ENCODE measurements at regions not wholly inside any gene's neighbourhood (a gene's known extent, or its start where the extent isn't known, plus 50 kb on each side); places are given as distances from the start of the nearest gene placed in this dataset.
"Not testable (repeated sequence)": the region's sequence is repeated elsewhere in the genome, so short reads cannot be mapped to it uniquely, and the experiment has no call there.

DNA sequence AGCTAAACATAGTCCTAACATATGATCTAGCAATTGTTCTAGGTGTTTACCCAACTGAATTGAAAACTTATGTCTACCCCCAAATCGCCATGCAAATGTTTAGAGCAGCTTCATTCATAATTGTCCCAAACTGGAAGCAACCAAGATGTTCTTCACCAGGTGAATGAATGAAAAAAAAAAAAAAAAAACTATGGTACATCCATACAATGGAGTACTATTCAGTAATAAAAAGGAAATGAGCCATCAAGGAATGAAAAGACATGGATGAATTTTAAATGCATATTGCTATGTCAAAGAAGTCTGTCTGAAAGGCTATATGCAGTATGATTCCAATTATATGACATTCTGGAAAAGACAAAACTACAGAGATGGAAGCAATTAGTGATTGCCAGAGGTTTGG, 98.6 kb upstream of the ITPRID2 start:
- DNase-seq: no peak

DNA sequence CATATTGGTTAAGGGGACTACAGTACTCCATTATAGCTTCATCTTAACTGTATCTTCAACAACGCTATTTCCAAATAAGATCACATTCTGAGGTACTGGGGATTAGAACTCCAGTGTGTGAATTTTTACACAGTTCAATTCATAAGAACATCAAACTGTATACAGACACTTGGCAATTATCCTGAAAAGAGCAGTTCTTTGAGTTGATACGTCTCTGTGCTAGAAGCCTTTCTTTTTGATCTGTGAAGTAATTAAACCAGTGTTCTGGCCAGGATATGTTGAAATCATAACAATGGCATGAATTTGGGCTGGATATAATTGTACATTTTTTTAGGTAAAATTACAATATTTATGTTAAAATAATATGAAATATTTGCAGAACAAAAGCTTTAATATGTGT, 93.5 kb upstream of the ITPRID2 start:
- no peak for DNase-seq

DNA sequence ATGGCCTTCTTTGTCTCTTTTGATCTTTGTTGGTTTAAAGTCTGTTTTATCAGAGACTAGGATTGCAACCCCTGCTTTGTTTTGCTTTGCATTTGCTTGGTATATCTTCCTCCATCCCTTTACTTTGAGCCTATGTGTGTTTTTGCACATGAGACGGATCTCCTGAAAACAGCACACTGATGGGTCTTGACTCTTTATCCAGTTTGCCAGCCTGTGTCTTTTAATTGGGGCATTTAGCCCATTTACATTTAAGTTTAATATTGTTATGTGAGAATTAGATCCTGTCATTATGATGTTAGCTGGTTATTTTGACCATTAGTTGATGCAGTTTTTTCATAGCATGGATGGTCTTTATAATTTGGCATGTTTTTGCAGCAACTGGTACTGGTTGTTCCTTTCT, 89.2 kb upstream of the ITPRID2 start:
- not testable (repeated sequence) for DNase-seq

DNA sequence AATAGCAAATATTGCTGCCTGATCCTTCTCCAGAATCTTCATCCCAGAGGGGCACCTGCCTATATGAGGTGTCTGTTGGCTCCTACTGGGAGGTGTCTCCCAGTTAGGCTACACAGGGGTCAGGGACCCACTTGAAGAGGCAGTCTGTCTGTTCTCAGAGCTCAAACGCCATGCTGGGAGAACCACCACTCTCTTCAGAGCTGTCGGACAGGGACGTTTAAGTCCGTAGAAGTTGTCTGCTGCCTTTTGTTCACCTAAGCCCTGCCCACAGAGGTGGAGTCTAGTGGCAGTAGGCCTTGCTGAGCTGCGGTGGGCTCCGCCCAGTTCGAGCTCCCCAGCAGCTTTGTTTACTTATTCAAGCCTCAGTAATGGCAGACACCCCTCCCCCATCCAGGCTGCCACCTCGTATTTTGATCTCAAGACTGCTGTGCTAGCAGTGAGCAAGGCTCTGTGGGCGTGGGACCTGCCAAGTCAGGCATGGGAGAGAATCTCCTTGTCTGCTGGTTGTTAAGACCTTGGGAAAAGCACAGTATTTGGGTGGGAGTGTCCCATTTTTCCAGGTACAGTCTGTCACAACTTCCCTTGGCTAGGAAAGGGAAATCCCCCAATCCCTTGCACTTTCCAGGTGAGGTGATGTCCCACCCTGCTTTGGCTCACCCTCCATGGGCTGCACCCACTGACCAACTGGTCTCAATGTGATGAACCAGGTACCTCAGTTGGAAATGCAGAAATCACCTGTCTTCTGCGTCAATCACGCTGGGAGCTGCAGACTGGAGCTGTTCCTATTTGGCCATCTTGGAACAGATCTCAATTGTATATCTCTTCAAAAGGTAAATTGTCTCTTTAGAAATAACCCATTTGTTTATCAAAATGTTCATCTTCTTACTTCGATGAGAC, 87.4 kb upstream of the ITPRID2 start:
- DNase-seq: not testable (repeated sequence)

DNA sequence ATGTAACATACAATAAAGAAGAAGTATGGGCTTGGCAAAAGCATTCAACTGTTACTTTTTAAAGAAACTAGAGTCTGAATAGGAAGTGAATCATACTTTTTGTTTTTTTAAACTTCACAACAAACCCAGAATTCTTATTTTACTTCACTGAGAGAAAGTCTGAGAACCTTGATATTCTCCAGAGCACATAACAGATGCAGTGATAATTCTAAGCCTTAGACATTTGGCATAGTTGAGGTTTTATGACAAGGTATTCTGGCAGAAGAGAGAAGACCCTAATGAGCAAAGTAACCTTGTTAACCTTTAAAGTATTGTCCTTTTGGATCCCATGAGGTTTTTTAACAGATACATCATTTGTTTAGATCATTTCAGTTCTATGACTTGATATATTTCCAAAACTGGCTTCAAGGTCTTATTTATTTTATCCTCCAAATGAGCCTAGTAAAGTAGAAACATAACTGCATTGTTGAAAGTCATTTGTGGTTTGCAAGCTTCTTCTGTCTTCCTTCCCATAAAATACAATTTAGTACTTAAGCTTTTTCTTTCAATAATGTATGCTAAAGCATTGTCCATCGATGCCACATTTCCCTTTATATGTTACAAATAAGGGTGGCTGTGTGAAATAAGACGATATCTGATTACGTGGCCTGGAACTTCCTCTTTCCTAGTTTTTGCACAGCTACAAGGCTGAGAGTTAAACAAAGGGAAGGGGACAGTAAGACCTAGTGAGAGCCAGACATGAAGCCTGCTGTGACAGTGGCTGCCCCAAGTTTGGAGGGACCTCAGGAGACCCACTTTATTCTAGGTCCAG, 86.1 kb upstream of the ITPRID2 start:
- DNase-seq: no peak

DNA sequence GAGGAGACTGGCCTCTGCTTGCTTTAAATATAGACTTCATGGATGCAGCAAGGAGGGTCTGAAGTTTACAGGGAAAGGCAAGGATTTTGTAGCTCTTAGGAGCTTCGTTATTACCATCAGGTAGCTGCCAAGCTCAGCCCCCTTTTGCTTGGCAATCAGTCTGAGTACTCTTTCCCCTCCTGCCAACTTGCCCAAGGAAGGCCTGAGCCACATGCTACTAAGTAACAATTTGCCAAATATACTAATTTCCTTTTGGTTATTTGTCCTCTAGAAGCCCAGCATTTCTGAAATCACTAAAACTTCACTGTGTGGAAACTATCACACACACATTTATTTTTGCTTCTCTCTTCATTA, 85.5 kb upstream of the ITPRID2 start:
- no peak for DNase-seq

DNA sequence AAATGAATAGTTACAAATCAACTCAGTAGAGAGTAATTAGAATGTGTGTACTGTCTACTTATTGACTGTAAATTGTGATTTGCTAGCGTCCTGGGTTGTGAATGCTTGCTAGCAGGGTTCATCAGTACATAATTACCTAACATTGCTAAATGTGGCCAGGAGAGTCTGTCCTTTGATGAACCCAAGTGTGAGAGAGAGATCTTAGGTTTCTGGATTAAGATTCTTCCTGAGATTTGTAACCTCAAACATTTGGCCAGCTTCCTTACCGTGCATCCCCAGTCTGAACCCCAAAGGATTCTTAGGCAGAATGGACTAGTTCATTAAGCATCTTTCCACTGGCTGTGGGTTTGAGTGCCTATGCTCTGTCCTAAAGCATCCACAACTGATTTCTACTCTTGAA, 84.0 kb upstream of the ITPRID2 start:
- DNase-seq: no peak

DNA sequence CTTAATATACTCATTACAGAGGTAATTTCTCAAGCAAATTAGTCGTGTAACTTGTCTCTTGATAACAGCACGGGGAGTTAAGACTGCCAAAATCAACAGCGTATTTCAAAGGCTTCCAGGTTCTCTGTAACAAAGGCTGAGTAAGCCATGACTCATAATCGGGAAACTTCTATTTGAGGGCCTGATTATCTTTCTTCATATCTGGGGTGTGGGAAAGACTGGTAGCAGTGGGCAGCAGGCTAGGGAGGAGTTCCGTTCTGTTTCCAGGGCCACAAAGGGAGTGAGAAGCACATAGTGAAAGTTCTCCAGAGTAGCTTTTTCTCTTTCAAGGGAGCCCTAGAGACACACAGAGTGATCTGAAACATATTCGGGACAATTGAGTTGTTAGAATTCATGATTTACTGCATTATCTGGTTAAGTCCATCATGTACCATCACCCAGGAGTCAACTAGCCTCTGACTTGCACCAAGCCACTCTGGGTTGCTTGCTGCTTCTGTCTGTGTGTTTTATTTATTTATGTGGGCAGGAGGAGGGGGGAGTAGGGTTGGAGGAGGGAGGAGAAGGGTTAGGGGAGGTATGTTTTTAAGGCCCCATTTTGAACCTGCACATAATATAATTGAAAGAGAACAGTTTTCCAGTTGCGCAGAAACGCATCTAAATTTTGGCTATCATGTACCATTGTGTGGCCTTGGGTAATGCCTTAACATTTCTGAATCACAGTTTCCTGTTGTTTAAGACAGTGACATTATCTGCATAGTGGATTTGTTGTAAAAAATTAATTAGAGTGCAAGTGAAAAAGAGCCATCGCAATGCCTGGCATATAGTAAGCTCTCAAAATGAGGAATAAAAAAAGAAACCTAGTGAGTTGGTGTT, 80.5 kb upstream of the ITPRID2 start:
- DNase-seq: no peak

DNA sequence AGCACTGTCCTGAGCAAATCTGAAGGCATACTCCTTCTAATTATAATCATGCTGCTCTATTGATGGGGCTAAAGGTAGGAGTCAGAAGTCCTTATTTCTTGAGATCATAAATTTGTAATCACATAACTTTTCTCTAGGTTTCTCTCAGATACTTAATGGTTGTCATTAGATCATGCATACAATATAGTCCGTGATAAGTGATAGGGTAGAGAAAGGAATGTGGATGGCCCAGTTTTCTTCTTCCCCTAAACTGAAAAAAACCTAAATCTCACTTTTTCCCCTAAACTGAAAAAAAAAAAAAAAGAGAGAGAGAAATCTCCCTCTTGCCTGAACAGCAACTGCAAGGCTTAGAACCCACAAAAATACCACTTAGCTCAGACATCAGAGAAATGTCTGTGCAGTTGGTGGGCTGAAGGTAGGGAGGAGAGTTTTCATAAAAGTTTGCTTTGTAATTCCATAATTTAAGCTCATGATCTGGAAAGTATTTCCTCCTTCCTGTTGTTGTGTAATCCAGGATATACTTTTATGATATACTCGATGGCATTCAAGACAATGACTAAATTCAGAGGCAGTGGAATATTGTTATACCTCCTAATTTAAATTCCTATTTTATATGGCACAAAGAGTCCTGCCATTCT, 79.3 kb upstream of the ITPRID2 start:
- no peak for DNase-seq

DNA sequence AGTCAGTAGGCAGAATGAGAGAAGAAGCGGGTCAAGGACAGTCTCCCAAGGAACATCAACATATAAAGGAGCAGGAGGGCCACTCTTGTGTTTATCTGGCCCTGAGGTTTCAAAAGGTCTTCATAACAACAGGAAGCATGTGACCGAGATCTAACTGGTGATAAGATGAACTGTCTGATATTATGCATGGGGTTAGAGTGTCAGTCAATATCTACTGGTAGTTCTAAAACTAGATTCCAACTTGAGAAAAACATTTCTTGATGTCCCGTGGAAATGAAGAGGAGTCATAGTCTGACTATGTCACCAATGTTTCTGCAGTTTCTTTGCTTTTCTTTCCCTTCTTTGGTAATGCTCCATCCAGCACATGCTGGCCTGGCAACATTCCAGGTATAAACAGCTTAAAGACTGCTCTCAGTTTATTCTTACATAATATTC, 77.5 kb upstream of the ITPRID2 start:
- no peak for DNase-seq

DNA sequence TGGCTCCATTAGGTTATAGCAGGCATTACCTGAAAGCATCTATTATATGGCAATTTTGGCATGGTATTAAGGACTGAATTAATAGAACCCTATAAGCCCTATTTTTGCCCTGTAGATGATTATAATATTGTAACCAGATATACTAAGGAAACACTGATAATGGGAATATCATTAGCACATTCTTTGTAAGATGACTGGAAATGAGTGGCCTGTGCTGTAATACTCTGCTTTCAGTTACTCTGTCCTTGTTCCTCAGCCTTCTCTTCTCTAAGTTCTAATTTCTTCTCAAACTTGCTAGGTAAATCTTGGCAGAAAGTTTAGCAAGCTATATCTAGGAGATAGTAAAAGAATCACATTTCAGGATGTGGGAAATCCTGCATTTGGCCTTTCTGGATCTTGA, 74.0 kb upstream of the ITPRID2 start:
- DNase-seq: no peak

DNA sequence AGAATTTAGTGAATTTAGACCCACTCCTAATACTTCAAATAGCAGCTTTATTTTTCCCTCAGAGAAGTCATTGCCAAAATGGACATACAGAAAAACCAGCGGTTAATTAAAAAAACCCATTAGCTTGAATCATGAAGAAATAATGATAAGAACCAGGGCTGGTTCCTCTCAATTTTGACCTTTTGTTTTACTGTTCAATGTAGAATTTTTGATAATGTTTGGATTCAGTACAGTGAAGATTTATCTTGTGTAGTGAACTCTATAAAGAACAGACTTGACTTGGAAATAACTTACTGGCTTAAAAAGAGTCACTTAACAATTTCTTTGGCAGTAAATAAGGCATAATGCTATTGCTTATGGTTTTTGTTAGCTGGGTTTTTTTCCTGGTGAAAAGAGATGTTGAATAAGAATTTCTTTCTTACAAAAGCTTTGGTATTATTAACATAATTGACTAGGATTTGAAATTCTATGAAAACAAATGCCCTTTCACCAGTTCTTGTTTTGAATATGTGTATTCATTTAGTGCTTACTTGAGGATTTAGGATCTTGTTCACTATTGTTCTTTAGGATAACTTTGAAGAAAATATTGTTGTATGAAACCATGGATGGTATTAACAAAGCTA, 73.4 kb upstream of the ITPRID2 start:
- no peak for DNase-seq

DNA sequence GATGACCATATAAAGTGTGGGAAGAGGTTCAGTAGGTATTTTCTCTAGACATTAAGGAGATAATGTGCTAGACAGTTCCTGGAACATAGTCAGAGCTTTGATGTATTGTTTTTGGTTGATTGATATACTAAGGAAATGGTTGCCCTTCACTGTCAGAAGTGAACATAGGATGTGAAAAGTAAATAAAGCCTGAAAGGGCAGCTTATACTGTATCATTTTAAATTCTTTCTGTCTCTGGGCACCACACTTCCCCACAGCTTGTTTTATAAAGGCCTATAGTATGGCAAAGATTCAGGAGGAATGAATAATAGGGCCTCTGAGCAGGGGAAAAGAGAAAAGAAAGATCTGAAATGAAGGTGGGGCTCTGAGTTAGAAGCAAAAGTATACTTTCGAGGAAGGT, 72.7 kb upstream of the ITPRID2 start:
- DNase-seq: no peak

DNA sequence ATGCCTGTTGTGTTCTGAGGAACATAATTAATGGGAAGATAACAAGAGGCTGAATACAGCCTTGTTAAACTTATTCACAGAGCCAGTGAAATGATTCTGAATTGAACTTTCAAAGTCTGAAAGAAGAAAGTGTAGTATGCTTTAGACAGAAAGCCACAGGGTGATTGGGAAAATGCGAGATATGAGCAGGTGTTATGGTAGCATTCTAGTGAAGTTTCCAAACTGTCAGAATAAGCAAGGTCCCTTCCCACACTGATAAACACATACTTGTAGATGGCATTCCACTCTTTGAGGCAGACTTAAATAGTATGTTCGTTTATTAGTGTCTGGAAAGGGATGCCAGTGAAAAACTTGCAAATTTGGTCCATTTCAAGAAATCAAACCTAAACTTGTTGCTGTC, 70.5 kb upstream of the ITPRID2 start:
- DNase-seq: no peak

DNA sequence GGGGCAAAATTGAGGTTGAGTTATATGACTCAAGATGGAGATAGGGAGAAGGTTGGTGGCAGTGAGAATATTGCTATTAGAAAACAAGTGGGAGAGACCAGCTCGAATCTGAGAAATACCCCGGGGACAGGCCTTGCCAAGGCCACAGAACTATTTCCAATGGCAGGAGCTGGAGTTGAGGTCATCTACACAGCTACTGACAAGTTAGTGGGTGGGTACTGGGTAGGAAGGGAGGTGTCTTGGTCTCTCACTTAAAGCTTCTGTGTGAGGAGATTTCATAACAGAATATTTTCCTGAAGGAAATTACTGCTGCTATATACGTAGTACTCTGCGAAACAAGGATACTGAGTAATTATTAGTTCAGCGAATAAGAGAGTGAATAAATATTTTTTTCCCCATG, 69.4 kb upstream of the ITPRID2 start:
- DNase-seq: no peak

DNA sequence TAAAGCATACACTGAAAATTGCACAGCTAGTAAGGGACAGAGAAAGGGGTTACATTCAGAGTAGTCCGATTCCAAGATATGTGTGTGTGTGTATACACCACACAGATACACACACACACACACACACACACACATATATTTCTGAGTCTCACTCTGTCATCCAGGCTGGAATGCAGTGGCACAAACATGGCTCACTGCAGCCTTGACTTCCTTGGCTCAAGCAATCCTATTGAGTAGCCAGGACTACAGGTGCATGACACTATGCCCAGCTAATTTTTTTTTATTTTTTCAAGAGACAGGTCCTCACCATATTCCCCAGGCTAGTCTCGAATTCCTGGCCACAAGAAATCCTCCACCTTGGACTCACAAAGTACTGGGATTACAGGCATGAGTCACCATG, 68.1 kb upstream of the ITPRID2 start:
- DNase-seq: no peak

DNA sequence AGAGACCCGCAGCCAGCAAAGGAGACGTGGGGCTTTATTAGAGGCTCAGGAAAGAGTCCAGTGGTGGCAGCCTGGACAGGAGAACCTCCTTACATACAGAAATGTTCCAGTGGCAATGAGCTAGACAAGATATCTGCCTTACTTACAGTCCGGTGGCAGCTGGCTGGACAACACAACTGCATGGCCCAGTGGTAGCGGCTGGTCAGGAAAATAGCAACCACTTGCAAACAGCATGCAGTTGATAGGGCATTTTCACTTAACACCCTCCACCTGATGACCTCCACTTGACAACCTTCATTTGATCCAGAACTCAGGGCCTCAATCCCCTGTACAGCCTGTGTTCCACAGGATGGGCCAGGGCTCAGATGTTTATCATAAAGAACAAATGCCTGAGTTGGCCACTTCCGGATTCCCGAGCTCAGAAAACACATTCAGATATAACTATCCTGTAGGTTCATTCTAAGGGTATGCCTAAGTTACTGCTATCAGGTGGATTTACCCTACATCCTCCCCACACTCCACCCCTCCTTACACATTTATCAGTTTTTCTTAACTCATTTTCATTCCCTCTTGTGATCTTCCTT, 63.3 kb upstream of the ITPRID2 start:
- no peak for DNase-seq

DNA sequence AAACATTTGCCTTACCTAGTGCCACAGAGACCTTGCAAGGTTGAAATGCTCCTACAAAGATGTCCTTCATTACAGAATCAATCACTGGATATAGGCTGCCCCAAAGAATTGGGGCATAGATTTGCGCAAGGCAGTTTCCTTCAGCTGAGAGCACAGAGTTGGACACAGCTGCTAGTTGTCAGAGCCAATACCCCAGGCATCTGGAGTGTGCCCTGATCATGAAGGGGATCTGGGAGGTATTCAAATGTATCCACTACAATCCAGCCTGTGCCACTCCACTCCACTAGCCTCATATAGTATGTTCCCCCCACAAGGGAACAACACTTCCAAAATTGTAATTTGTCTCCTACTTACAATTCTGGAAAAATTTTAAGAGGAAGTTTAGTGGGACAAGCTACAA, 62.3 kb upstream of the ITPRID2 start:
- no peak for DNase-seq

DNA sequence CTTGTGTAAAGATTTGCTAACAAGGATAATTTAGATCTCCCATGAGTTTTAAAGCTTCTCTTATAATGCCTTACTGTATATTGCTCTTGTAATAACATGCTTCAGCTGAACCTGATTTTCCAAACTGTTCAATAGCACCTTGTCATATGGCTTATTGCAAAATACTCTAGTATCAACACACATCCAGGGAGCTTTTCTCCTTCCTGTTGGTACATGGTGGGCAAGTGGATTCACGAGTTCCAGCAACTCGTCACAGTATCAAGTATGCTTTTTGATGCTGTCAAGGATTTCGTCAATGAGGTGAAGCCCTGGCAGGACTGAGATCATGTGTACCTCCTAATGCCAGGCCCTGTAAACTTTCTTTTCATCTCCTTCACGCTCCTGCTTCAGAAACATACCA, 59.5 kb upstream of the ITPRID2 start:
- no peak for DNase-seq

DNA sequence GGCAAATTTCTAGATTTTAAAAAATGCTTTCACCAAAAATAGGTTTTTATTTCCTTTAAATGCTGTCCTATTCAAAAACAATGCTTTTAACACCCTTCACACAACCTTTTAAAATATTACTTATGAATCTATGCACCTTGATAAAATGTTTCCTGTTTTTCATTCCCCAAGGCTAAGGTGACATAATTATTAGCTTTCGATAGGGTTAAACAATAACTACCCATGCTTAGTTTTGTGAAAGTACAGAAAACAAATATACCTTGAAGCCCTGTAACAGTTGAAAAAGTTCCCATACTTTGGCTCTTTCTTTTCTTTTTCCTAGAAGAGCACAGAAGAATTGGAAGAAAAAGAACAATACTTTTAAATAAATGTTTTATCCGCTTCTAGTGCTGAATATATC, 54.9 kb upstream of the ITPRID2 start:
- DNase-seq: no peak

DNA sequence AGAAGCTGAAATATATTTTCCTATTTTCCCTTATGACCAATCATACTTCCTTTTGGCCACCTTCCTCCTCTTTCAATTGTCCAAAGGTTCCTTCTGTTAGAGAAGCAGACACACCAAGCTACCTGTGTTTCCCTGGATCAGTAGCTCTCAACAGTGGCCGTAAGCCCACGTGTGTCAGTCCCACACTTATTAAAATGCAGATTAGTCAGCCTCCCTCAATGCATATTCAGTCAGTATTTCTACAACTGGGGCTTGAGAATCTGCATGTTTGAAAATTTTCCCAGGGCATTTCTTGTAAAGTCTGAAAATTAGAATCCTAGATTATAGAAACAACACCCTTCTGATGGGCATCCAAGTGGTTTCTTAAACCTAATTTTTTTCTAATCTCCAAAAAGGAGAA, 54.0 kb upstream of the ITPRID2 start:
- DNase-seq: no peak

DNA sequence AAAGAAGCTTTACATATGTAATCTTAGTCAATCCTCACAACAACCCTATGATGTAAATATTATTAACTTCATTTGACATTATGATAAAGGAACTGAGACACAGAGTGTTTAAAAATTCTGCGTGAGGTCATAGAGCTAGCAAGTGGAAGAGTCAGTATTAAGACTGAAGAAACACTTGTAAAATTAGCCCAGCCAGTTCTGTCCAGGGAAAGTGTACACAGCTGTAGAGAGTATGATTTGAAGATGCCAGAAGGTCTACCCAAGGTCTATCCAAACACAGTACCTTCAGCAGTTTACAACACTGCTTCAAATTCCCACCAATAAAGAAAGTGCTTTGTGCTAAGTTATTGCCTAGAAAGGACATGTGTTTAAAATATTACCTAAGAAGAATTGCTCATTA, 51.7 kb upstream of the ITPRID2 start:
- no peak for DNase-seq
